Progenitor cell of endocrine pancreas (in vitro differentiated cells): ENCODE measurements at regions not wholly inside any gene's neighbourhood (a gene's known extent, or its start where the extent isn't known, plus 50 kb on each side); places are given as distances from the start of the nearest gene placed in this dataset.

Experiments
- DNase-seq: peaks from one replicate; pipeline ENCODE4 v3.0.0; 2021; ENCODE audit warnings: low spot score; ENCODE audit not compliant: unreplicated experiment
- H3K27ac Mint-ChIP-seq: 2 replicates; pipeline ENCODE4 v1.8.0; 2021; ENCODE audit warnings: mild to moderate bottlenecking, moderate library complexity, mixed read lengths
- H3K27me3 Mint-ChIP-seq: 2 replicates; pipeline ENCODE4 v1.8.0; 2021; ENCODE audit warnings: mixed read lengths
- H3K36me3 Mint-ChIP-seq: 2 replicates; pipeline ENCODE4 v1.8.0; 2022; ENCODE audit warnings: mixed read lengths; ENCODE audit not compliant: insufficient read depth
- H3K4me1 Mint-ChIP-seq: 2 replicates; pipeline ENCODE4 v1.8.0; 2021; ENCODE audit warnings: low read depth, mixed read lengths
- H3K4me3 Mint-ChIP-seq: 2 replicates; pipeline ENCODE4 v1.8.0; 2021; ENCODE audit warnings: low read depth, mild to moderate bottlenecking, moderate library complexity, mixed read lengths
- H3K9me3 Mint-ChIP-seq: 2 replicates; pipeline ENCODE4 v1.8.0; 2021; ENCODE audit warnings: low read depth, mixed read lengths
- TF ChIP-seq, protein P1 (sequence below): fragments of 200-600 bp; sonication (generic); IDR thresholded peaks from one replicate; pipeline ENCODE4 v1.5.0; 2021; ENCODE audit warnings: antibody characterized with exemption, mild to moderate bottlenecking; ENCODE audit not compliant: unreplicated experiment

DNA sequence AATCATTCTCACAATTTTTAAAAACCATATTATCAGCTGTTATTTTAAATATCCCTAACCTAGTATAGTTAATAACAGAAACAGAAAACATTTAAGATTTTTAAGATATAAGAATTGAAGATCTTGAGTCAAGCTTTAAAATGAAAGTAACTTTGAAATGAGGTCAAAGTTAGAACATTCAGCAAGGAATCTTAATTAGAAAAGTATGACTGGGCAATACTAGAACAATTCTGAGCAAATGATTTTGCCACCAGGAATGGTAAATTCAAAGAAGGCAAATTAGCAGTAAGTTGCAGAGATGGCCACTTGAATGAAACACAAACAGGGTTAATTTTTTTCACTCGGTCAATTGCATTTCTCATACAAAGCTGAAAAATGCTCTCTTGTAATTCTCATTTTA is 117.9 kb downstream of the NXNL2 start:
- peaks cover 3% of the 10 kb centered on the region for H3K27me3 Mint-ChIP-seq
- H3K9me3 Mint-ChIP-seq, result peaks cover 3% of the 10 kb centered on the region
- TF ChIP-seq, protein P1, sequence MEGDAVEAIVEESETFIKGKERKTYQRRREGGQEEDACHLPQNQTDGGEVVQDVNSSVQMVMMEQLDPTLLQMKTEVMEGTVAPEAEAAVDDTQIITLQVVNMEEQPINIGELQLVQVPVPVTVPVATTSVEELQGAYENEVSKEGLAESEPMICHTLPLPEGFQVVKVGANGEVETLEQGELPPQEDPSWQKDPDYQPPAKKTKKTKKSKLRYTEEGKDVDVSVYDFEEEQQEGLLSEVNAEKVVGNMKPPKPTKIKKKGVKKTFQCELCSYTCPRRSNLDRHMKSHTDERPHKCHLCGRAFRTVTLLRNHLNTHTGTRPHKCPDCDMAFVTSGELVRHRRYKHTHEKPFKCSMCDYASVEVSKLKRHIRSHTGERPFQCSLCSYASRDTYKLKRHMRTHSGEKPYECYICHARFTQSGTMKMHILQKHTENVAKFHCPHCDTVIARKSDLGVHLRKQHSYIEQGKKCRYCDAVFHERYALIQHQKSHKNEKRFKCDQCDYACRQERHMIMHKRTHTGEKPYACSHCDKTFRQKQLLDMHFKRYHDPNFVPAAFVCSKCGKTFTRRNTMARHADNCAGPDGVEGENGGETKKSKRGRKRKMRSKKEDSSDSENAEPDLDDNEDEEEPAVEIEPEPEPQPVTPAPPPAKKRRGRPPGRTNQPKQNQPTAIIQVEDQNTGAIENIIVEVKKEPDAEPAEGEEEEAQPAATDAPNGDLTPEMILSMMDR, result no peak
- H3K36me3 Mint-ChIP-seq, result no peaks in the 10 kb centered on the region
- no peak overlapping the region for H3K27ac Mint-ChIP-seq
- H3K4me1 Mint-ChIP-seq, result no peaks in the 10 kb centered on the region
- no peak overlapping the region for H3K4me3 Mint-ChIP-seq
- no peak for DNase-seq

DNA sequence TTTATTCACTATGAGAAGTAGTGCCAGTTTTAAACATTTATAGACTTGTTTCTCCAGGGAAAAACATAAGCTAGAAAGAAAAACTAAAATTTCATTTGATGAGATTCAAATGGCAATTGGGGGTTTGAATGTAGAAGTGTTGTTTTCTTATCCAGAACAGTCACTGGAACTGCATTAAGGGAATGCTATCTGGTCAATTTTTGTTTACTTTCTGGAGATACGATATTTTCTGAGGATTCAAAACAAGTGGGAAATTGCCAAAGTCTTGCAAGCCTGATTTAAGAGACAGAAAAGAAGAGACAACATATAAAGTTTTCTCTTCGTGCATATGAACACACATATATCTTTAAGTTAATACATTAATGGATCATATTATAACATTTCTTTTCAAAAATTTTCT is 118.4 kb downstream of the NXNL2 start:
- H3K27ac Mint-ChIP-seq, result no peak overlapping the region
- H3K36me3 Mint-ChIP-seq, result no peaks in the 10 kb centered on the region
- no peak for DNase-seq

DNA sequence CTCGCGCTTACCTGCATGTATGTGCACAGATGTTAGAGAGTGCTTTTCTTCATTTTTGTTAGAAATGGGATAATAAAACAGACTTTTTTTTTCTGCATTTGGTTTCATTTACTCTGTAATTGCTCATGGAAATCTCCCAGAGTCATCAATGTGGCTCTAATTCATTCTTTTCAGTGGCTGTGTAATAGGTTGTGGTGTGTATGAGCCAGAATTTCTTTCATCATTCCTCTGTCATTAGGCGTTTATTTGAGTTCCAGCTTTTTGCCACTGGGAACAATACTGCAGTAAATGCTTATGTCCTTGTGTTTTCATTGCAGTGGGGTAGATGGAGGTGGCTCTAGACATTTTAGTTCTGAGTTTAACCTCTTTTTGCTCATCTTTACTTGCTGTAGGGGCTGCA is 118.9 kb downstream of the NXNL2 start:
- Mint-ChIP-seq H3K36me3 (no peaks in the 10 kb centered on the region), H3K4me1 (peaks cover 1% of the 10 kb centered on the region), H3K4me3 (no peak overlapping the region), H3K27ac (no peak overlapping the region), H3K27me3 (peaks cover 3% of the 10 kb centered on the region), H3K9me3 (peaks cover 3% of the 10 kb centered on the region)
- DNase-seq, result no peak
- TF ChIP-seq, protein P1, result no peak

More for the DNA sequence above, 118.4 kb downstream of the NXNL2 start:
- TF ChIP-seq, protein P1, result no peak
- H3K27me3 Mint-ChIP-seq, result peaks cover 3% of the 10 kb centered on the region
- H3K4me1 Mint-ChIP-seq, result peaks cover 1% of the 10 kb centered on the region
- H3K4me3 Mint-ChIP-seq, result no peak overlapping the region
- peaks cover 3% of the 10 kb centered on the region for H3K9me3 Mint-ChIP-seq

DNA sequence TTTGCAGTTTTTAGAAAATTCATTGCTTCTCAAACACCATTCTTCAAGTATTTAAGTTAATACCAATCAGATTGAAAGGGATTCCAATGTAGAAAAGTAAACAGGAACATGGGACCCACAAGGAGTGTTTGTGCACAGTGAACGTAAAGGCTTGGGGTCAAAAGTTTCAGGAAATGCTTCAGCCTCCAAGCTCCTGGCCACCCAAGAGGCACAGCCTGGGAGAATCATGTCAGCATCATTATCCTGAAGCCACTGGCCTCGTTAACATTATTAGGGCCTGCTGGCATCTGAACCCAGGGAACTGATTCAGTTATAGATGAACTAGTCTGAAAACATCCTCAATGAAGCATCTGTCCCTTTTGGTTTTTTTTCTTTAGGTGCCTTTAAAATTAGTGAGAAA is 122.9 kb downstream of the NXNL2 start:
- no peaks in the 10 kb centered on the region for H3K36me3 Mint-ChIP-seq
- peaks cover 1% of the 10 kb centered on the region for H3K4me1 Mint-ChIP-seq
- no peak overlapping the region for H3K4me3 Mint-ChIP-seq
- H3K9me3 Mint-ChIP-seq, result peaks cover 3% of the 10 kb centered on the region
- DNase-seq, result no peak
- TF ChIP-seq, protein P1, result no peak
- no peak overlapping the region for H3K27ac Mint-ChIP-seq
- H3K27me3 Mint-ChIP-seq, result peaks cover 3% of the 10 kb centered on the region

DNA sequence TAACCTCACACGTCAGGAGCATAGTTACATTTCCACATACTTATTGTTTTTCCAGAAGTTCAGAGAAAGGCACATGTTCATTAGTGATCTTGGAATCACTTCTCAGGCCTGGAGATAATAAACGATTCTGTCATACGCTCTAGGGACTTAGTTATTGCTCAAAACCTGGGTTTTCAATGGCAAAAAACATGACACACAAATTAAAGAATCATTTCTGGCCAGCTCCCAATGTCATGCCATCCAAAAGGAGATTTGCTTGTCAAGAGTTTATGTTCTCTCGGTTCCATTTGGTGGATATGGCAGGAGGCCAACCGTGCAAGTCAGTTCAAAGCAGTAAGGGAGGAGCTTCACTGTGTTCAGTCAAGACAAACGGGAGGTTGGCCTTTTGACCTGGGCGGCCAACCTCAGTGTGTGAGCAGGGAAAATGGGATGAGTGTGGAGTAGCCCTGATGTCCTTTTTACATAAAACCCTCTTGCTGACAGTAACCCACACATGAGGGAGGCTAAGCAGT is 123.4 kb downstream of the NXNL2 start:
- TF ChIP-seq, protein P1, result no peak
- no peaks in the 10 kb centered on the region for H3K36me3 Mint-ChIP-seq
- peaks cover 3% of the 10 kb centered on the region for H3K27me3 Mint-ChIP-seq
- peaks cover 1% of the 10 kb centered on the region for H3K4me1 Mint-ChIP-seq
- peak overlapping the region; percentile 49 for H3K27ac Mint-ChIP-seq
- H3K9me3 Mint-ChIP-seq, result peaks cover 3% of the 10 kb centered on the region
- DNase-seq, result no peak
- no peak overlapping the region for H3K4me3 Mint-ChIP-seq
